Subcutaneous abdominal adipose tissue (tissue), 5 donors: ENCODE measurements at regions not wholly inside any gene's neighbourhood (a gene's known extent, or its start where the extent isn't known, plus 50 kb on each side); places are given as distances from the start of the nearest gene placed in this dataset.

Experiments
- H3K27ac ChIP-seq: one replicate; pipeline ENCODE4 v1.7.0; 2013; ENCODE audit warnings: low read depth, mild to moderate bottlenecking, inconsistent platforms, low read length, moderate library complexity
- H3K27me3 ChIP-seq, 5 donors: one replicate each; pipeline ENCODE4 v1.7.0; 2013; ENCODE audit warnings: low read length in 5 of 5, inconsistent platforms in 1 of 5; ENCODE audit not compliant: control insufficient read depth in 5 of 5, insufficient read depth in 4 of 5
- H3K36me3 ChIP-seq, 5 donors: one replicate each; pipeline ENCODE4 v1.7.0; 2013; ENCODE audit warnings: low read length in 5 of 5; ENCODE audit not compliant: control insufficient read depth in 5 of 5, insufficient read depth in 5 of 5
- H3K4me1 ChIP-seq, 5 donors: one replicate each; pipeline ENCODE4 v1.7.0; 2013; ENCODE audit warnings: low read length in 5 of 5, mild to moderate bottlenecking in 3 of 5, moderate library complexity in 1 of 5; ENCODE audit not compliant: control insufficient read depth in 5 of 5, insufficient read depth in 5 of 5
- H3K4me3 ChIP-seq, 5 donors: one replicate each; pipeline ENCODE4 v1.7.0; 2013; ENCODE audit warnings: low read length in 5 of 5, low read depth in 1 of 5
- H3K9ac ChIP-seq, 5 donors: one replicate each; pipeline ENCODE4 v1.7.0; 2013; ENCODE audit warnings: low read length in 5 of 5, mild to moderate bottlenecking in 4 of 5, moderate library complexity in 3 of 5
- H3K9me3 ChIP-seq, 5 donors: one replicate each; pipeline ENCODE4 v1.7.0; 2013; ENCODE audit warnings: low read length in 5 of 5; ENCODE audit not compliant: control insufficient read depth in 5 of 5
- donor health status: healthy.
- donor health status: healthy.
- donor health status: healthy.
- donor health status: healthy.
- donor health status: healthy.

- no peaks in the 10 kb centered on the region for H3K27me3 ChIP-seq
- no peaks in the 10 kb centered on the region for H3K9me3 ChIP-seq
- no peak overlapping the region for H3K4me3 ChIP-seq
- no peak overlapping the region for H3K27ac ChIP-seq
- no peak overlapping the region for H3K9ac ChIP-seq
- H3K4me1 ChIP-seq = no peaks in the 10 kb centered on the region
- no peaks in the 10 kb centered on the region for H3K36me3 ChIP-seq
These were observed 255.1 kb downstream of the NR2F1-AS1 start for GRCh38 chr5:93325946-93326345.

GRCh38 chr5:93322974-93323860, 257.8 kb downstream of the NR2F1-AS1 start:
- H3K27me3 ChIP-seq = no peaks in the 10 kb centered on the region
- H3K9me3 ChIP-seq = no peaks in the 10 kb centered on the region
- H3K27ac ChIP-seq = no peak overlapping the region
- H3K36me3 ChIP-seq = no peaks in the 10 kb centered on the region
- H3K4me1 ChIP-seq = no peaks in the 10 kb centered on the region
- no peak overlapping the region for H3K9ac ChIP-seq
- no peak overlapping the region for H3K4me3 ChIP-seq

GRCh38 chr5:93320920-93321445, 260.0 kb downstream of the NR2F1-AS1 start:
- no peak overlapping the region for H3K27ac ChIP-seq
- H3K4me3 ChIP-seq = no peak overlapping the region

GRCh38 chr5:93313672-93314071, 267.3 kb downstream of the NR2F1-AS1 start:
- Histone ChIP-seq H3K27me3 (no peaks in the 10 kb centered on the region), H3K4me1 (peaks cover 0 to 5% (median 0%) of the 10 kb centered on the region in 5 donors), H3K9ac (no peak overlapping the region), H3K4me3 (no peak overlapping the region), H3K27ac (no peak overlapping the region), H3K9me3 (peaks cover 0 to 11% (median 0%) of the 10 kb centered on the region in 5 donors), H3K36me3 (no peaks in the 10 kb centered on the region)

More at GRCh38 chr5:93320920-93321445, 260.0 kb downstream of the NR2F1-AS1 start:
- Histone ChIP-seq H3K36me3 (no peaks in the 10 kb centered on the region), H3K9ac (no peak overlapping the region), H3K27me3 (no peaks in the 10 kb centered on the region), H3K4me1 (no peaks in the 10 kb centered on the region), H3K9me3 (peaks cover 0 to under 1% (median 0%) of the 10 kb centered on the region in 5 donors)

DNA sequence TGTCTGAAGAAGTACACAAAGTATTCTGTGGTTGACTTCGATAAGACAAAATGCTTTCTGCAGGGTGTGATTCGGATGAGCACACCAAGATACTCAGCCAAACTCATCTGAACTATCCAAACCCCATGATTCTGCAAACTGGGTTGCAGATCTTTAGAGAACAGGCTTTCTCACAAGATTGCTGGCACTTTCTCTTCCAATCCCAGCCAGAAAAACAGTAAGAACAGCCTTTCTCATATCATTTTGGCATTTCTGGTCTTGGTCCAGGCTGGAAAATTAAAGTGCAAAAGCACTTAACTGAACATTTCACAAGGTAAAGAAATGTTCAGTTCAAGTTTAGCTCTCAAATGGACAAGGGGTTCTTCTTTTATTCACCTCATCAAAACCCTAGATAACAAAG, 269.1 kb downstream of the NR2F1-AS1 start:
- no peak overlapping the region for H3K27ac ChIP-seq
- no peak overlapping the region for H3K9ac ChIP-seq

GRCh38 chr5:93307557-93307956, 273.5 kb downstream of the NR2F1-AS1 start:
- no peak overlapping the region for H3K9ac ChIP-seq
- no peak overlapping the region for H3K27ac ChIP-seq
- H3K36me3 ChIP-seq = no peaks in the 10 kb centered on the region
- H3K27me3 ChIP-seq = no peaks in the 10 kb centered on the region
- H3K9me3 ChIP-seq = no peaks in the 10 kb centered on the region
- H3K4me3 ChIP-seq = no peak overlapping the region
- peaks cover 0 to 9% (median 0%) of the 10 kb centered on the region in 5 donors for H3K4me1 ChIP-seq

More for the DNA sequence above, 269.1 kb downstream of the NR2F1-AS1 start:
- H3K27me3 ChIP-seq = no peaks in the 10 kb centered on the region
- H3K4me3 ChIP-seq = no peak overlapping the region
- H3K4me1 ChIP-seq = peaks cover 0 to 5% (median 0%) of the 10 kb centered on the region in 5 donors
- peaks cover 0 to 11% (median 0%) of the 10 kb centered on the region in 5 donors for H3K9me3 ChIP-seq
- H3K36me3 ChIP-seq = no peaks in the 10 kb centered on the region

DNA sequence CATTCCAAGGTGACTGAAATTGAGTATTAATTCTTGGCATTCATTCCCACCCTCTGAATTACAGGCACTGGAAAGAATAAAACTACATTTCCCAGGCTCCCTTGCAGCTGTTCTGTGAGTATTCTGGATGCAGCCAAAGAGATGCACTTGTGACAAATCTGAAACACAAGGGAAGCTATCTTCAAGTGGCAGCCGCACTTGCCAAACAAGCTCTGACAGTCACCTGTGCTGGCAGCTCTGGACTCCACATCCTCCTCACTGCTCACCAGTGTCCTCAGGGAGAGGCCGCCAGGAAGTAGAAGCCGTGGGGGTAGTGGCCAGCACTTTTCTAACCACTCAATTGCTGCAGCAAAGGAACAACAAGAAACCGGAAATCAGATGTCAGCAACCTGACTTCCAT, 275.0 kb downstream of the NR2F1-AS1 start:
- Histone ChIP-seq H3K9ac (no peak overlapping the region), H3K27ac (no peak overlapping the region), H3K27me3 (no peaks in the 10 kb centered on the region), H3K4me1 (peaks cover 0 to 9% (median 0%) of the 10 kb centered on the region in 5 donors), H3K36me3 (no peaks in the 10 kb centered on the region), H3K9me3 (no peaks in the 10 kb centered on the region), H3K4me3 (peak overlapping the region in 1 of 5 donors; percentile 34)

DNA sequence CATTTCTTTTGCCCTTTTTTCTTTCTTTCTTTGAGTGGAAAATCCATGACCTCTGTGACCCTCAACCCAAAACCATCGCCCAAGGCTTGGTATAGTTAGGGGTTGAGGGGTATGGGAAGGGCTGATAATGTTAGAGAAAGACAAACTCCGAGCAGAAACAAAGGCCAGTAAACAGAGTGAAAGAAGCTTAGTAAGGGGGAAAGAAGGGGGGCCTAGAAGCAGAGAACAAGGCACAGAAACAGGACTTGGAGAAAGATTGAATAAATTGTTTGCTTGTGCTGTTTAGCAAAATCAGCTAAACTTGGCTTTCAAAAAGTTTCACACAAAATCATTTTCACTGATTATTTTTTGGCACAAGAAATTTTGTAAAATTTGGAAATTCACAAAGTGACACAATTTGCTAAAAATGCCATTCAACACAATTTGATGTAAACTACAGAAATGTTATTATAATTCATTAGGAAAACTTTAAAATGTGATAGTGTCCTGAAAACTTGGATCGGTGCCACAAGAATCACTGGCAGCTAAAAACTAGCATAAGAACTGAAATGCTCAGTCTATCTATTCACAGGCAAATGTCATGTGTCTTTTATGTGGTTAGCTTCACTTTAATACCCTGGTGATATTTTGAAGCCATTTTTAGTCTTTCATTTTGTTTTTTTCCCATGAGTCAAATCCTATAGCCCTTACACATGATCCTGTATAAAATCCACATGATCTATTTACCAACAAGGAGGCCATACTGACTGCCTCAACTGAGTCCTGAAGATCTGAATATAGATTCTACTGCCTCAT, 276.4 kb downstream of the NR2F1-AS1 start:
- H3K9ac ChIP-seq = no peak overlapping the region
- H3K4me1 ChIP-seq = peaks cover 0 to 9% (median 0%) of the 10 kb centered on the region in 5 donors
- H3K9me3 ChIP-seq = no peaks in the 10 kb centered on the region
- no peaks in the 10 kb centered on the region for H3K36me3 ChIP-seq
- H3K27ac ChIP-seq = no peak overlapping the region
- H3K4me3 ChIP-seq = no peak overlapping the region
- no peaks in the 10 kb centered on the region for H3K27me3 ChIP-seq

DNA sequence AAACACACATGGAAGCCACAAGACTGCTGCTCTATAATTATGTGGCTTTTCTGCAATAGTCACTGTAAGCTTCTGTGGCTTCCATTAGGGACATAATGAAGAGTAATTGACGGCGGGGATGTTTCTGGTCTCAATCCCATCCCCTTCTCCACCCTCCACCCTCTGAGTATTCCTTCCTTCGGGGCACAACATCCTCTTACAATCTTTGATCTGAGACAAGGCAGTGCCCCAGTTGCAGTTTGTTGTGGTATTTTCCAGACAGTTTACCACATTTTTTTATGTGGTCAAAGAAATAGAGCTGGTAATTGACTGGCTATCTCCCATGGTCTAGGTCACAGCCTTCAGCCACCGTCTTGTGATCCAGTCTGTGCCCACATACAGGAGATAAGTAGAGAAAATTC, 277.7 kb downstream of the NR2F1-AS1 start:
- peaks cover 0 to 9% (median 0%) of the 10 kb centered on the region in 5 donors for H3K4me1 ChIP-seq
- no peaks in the 10 kb centered on the region for H3K27me3 ChIP-seq
- no peaks in the 10 kb centered on the region for H3K36me3 ChIP-seq
- H3K9ac ChIP-seq = no peak overlapping the region
- H3K4me3 ChIP-seq = no peak overlapping the region
- no peak overlapping the region for H3K27ac ChIP-seq
- H3K9me3 ChIP-seq = no peaks in the 10 kb centered on the region

- Histone ChIP-seq H3K27ac (no peak overlapping the region), H3K27me3 (no peaks in the 10 kb centered on the region), H3K4me3 (no peak overlapping the region), H3K4me1 (peaks cover 0 to 9% (median 0%) of the 10 kb centered on the region in 5 donors), H3K36me3 (no peaks in the 10 kb centered on the region), H3K9ac (no peak overlapping the region), H3K9me3 (no peaks in the 10 kb centered on the region)
These were observed 278.3 kb downstream of the NR2F1-AS1 start for GRCh38 chr5:93302711-93303110.
